H9 (cell line): ENCODE measurements at regions not wholly inside any gene's neighbourhood (a gene's known extent, or its start where the extent isn't known, plus 50 kb on each side); places are given as distances from the start of the nearest gene placed in this dataset.

ENCODE experiments used
- DNase-seq: peaks from one replicate; pipeline ENCODE4 v3.0.0-alpha.2; 2017
- H2AFZ ChIP-seq: one replicate; pipeline ENCODE4 v1.6.1; 2013; ENCODE audit warnings: mild to moderate bottlenecking, low read length, control low read depth, moderate library complexity
- H2AK5ac ChIP-seq: 2 replicates; pipeline ENCODE4 v1.6.1; 2013; ENCODE audit warnings: low read length, control low read depth, mixed read lengths; ENCODE audit not compliant: insufficient read length
- H2BK120ac ChIP-seq: one replicate; pipeline ENCODE4 v1.6.1; 2013; ENCODE audit warnings: low read depth, mild to moderate bottlenecking, low read length, control low read depth, inconsistent platforms; ENCODE audit not compliant: poor library complexity, severe bottlenecking
- H2BK12ac ChIP-seq: 2 replicates; pipeline ENCODE4 v1.6.1; 2013; ENCODE audit warnings: low read length, control low read depth, mixed read lengths, low read depth; ENCODE audit not compliant: insufficient read length
- H2BK15ac ChIP-seq: 2 replicates; pipeline ENCODE4 v1.6.1; 2013; ENCODE audit warnings: low read depth, low read length, control low read depth
- H2BK20ac ChIP-seq: one replicate; pipeline ENCODE4 v1.6.1; 2013; ENCODE audit warnings: low read depth, mild to moderate bottlenecking, low read length, control low read depth, inconsistent platforms; ENCODE audit not compliant: poor library complexity, severe bottlenecking
- H2BK5ac ChIP-seq: 2 replicates; pipeline ENCODE4 v1.6.1; 2013; ENCODE audit warnings: low read length, control low read depth, mixed read lengths; ENCODE audit not compliant: insufficient read length
- H3K14ac ChIP-seq: 2 replicates; pipeline ENCODE4 v1.6.1; 2013; ENCODE audit warnings: low read length, control low read depth; ENCODE audit not compliant: insufficient read depth
- H3K18ac ChIP-seq: 2 replicates; pipeline ENCODE4 v1.6.1; 2013; ENCODE audit warnings: low read depth, mild to moderate bottlenecking, mixed read lengths, low read length, control low read depth; ENCODE audit not compliant: insufficient read length
- H3K23ac ChIP-seq: 2 replicates; pipeline ENCODE4 v1.6.1; 2013; ENCODE audit warnings: low read length, control low read depth, mixed read lengths, low read depth; ENCODE audit not compliant: insufficient read length
- H3K23me2 ChIP-seq: 2 replicates; pipeline ENCODE4 v1.6.1; 2013; ENCODE audit warnings: low read depth, mild to moderate bottlenecking, mixed read lengths, low read length, control low read depth; ENCODE audit not compliant: insufficient read length, poor library complexity, severe bottlenecking
- H3K27ac ChIP-seq: 2 replicates; pipeline ENCODE4 v1.5.1; 2013; ENCODE audit warnings: low read length, control low read depth, mixed read lengths, low read depth; ENCODE audit not compliant: insufficient read length
- H3K27me3 ChIP-seq: 2 replicates; pipeline ENCODE4 v1.6.1; 2013; ENCODE audit warnings: low read length, control low read depth, inconsistent platforms; ENCODE audit not compliant: insufficient read depth
- H3K4ac ChIP-seq: 2 replicates; pipeline ENCODE4 v1.6.1; 2013; ENCODE audit warnings: low read depth, mild to moderate bottlenecking, control low read depth, inconsistent platforms, low read length, moderate library complexity
- H3K4me1 ChIP-seq: 2 replicates; pipeline ENCODE4 v1.6.1; 2013; ENCODE audit warnings: low read length, control low read depth, inconsistent platforms; ENCODE audit not compliant: insufficient read depth
- H3K4me2 ChIP-seq: 2 replicates; pipeline ENCODE4 v1.6.1; 2013; ENCODE audit warnings: low read length, control low read depth, mixed read lengths; ENCODE audit not compliant: insufficient read length, insufficient read depth
- H3K56ac ChIP-seq: 2 replicates; pipeline ENCODE4 v1.6.1; 2013; ENCODE audit warnings: low read depth, mild to moderate bottlenecking, mixed read lengths, low read length, control low read depth; ENCODE audit not compliant: insufficient read length
- H3K79me1 ChIP-seq: 2 replicates; pipeline ENCODE4 v1.6.1; 2013; ENCODE audit warnings: low read depth, mild to moderate bottlenecking, moderate library complexity, low read length, control low read depth, inconsistent platforms; ENCODE audit not compliant: insufficient read depth, poor library complexity, severe bottlenecking
- H3K79me2 ChIP-seq: 2 replicates; pipeline ENCODE4 v1.6.1; 2013; ENCODE audit warnings: low read length, control low read depth, inconsistent platforms; ENCODE audit not compliant: insufficient read depth
- H3K9ac ChIP-seq: 2 replicates; pipeline ENCODE4 v1.6.1; 2013; ENCODE audit warnings: low read length, control low read depth, mixed read lengths; ENCODE audit not compliant: insufficient read length; ENCODE audit errors: extremely low read depth
- H3K9me3 ChIP-seq: one replicate; pipeline ENCODE4 v1.6.1; 2013; ENCODE audit warnings: low read depth, low read length, inconsistent platforms; ENCODE audit not compliant: control insufficient read depth
- H3T11ph ChIP-seq: one replicate; pipeline ENCODE4 v1.6.1; 2013; ENCODE audit warnings: mild to moderate bottlenecking, low read length, control low read depth, inconsistent platforms
- H4K20me1 ChIP-seq: one replicate; pipeline ENCODE4 v1.6.1; 2013; ENCODE audit not compliant: control insufficient read depth, insufficient read length, insufficient read depth
- H4K5ac ChIP-seq: 2 replicates; pipeline ENCODE4 v1.6.1; 2013; ENCODE audit warnings: low read depth, mild to moderate bottlenecking, mixed read lengths, low read length, control low read depth; ENCODE audit not compliant: insufficient read length
- H4K8ac ChIP-seq: replicated peaks from 2 replicates; pipeline ENCODE4 v1.6.1; 2013; ENCODE audit warnings: low read length, control low read depth, mixed read lengths, low read depth; ENCODE audit not compliant: insufficient read length
- H4K91ac ChIP-seq: 2 replicates; pipeline ENCODE4 v1.6.1; 2013; ENCODE audit warnings: low read depth, mild to moderate bottlenecking, moderate library complexity, mixed read lengths, low read length, control low read depth; ENCODE audit not compliant: insufficient read length
- H3K27ac Mint-ChIP-seq, 3 experiments: 2 replicates in 2 of 3; 3 replicates in 1 of 3; pipeline ENCODE4 v1.8.0; 2020 to 2021; ENCODE audit warnings: mixed read lengths in 3 of 3, mild to moderate bottlenecking in 1 of 3, moderate library complexity in 1 of 3
- H3K27me3 Mint-ChIP-seq: 2 replicates; pipeline ENCODE4 v1.8.0; 2021; ENCODE audit warnings: low read depth, mild to moderate bottlenecking, moderate library complexity, mixed read lengths
- H3K36me3 Mint-ChIP-seq, 3 experiments: 2 replicates in 2 of 3; 3 replicates in 1 of 3; pipeline ENCODE4 v1.8.0; 2020 to 2021; ENCODE audit warnings: low read depth in 3 of 3, mixed read lengths in 3 of 3; ENCODE audit not compliant: insufficient read depth in 1 of 3
- H3K4me1 Mint-ChIP-seq, 2 experiments: 2 replicates each; pipeline ENCODE4 v1.8.0; 2020; ENCODE audit warnings: mixed read lengths in 2 of 2
- H3K4me3 Mint-ChIP-seq, 2 experiments: 2 replicates in 1 of 2; 3 replicates in 1 of 2; pipeline ENCODE4 v1.8.0; 2020 to 2021; ENCODE audit warnings: mild to moderate bottlenecking in 2 of 2, mixed read lengths in 2 of 2, moderate library complexity in 1 of 2
- H3K9me3 Mint-ChIP-seq, 2 experiments: 2 replicates in 1 of 2; 3 replicates in 1 of 2; pipeline ENCODE4 v1.8.0; 2020; ENCODE audit warnings: mild to moderate bottlenecking in 2 of 2, mixed read lengths in 2 of 2, moderate library complexity in 1 of 2
- WGBS: extraction: QIAGEN DNeasy Blood & Tissue Kit; methylation state at CpG from one replicate; pipeline ENCODE4 v1.1.7; 2013; ENCODE audit warnings: missing lambda C conversion rate, low lambda C conversion rate, mixed read lengths; ENCODE audit not compliant: insufficient read length; ENCODE audit errors: extremely low coverage; 5-methylcytosine and 5-hydroxymethylcytosine counted together
- TF ChIP-seq, protein P1 (sequence below): fragments of 200-600 bp; sonication (generic); conservative IDR thresholded peaks from 3 replicates; pipeline ENCODE4 v1.8.0; 2021; ENCODE audit warnings: antibody characterized with exemption, mild to moderate bottlenecking

DNA sequence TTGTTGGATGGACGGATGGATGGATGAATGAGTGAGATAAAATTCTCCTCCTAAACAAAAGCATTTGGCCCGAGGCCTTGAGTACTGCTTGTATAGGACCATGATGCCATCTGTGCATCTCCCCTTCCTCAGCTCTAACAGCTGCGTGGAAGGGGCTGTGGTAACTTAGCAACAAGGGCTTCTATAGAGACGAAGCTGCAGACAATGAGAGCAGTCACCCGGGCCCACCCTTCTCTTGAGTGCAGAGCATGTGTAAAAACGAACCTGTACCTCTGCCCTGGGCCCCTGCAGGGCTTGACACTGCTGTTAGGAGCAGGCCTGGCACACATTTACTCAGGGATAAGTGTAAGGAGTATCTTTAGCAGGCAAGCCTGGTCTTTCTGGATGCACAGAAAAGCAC, 391.5 kb downstream of the CADM1 start:
- H4K8ac ChIP-seq = no peak overlapping the region
- no peak overlapping the region for H2BK5ac ChIP-seq
- H3T11ph ChIP-seq = no peak overlapping the region
- no peak overlapping the region for H4K91ac ChIP-seq
- H3K23ac ChIP-seq = no peak overlapping the region
- no peak overlapping the region for H2BK12ac ChIP-seq
- no peak overlapping the region for H2BK15ac ChIP-seq
- no peak overlapping the region for H3K18ac ChIP-seq
- H2BK120ac ChIP-seq = no peak overlapping the region
- Mint-ChIP-seq H3K27ac (peak overlapping the region in 1 of 3 experiments; percentile 20; a peak in 2 of 7 replicates), H3K36me3 (no peaks in the 10 kb centered on the region), H3K4me3 (no peak overlapping the region), H3K27me3 (peaks cover 7% of the 10 kb centered on the region), H3K9me3 (no peaks in the 10 kb centered on the region; a peak in 1 of 5 replicates), H3K4me1 (peaks cover 22 to 34% of the 10 kb centered on the region in 2 experiments)
- no peaks in the 10 kb centered on the region for H3K79me2 ChIP-seq
- H2BK20ac ChIP-seq = no peak overlapping the region
- H3K9me3 ChIP-seq = no peaks in the 10 kb centered on the region
- no peak overlapping the region for H3K4me2 ChIP-seq
- no CpG with 5 or more reads among the region's 6 CpGs for WGBS
- DNase-seq = no peak
- no peak overlapping the region for H3K9ac ChIP-seq
- H3K23me2 ChIP-seq = no peaks in the 10 kb centered on the region
- H4K20me1 ChIP-seq = no peaks in the 10 kb centered on the region
- no peak overlapping the region for H3K27ac ChIP-seq
- no peak overlapping the region for H3K4ac ChIP-seq
- H3K4me1 ChIP-seq = peaks cover 7% of the 10 kb centered on the region; the same call in 1 of the 2 replicates
- no peak overlapping the region for H2AK5ac ChIP-seq
- H3K14ac ChIP-seq = no peak overlapping the region
- H4K5ac ChIP-seq = no peak overlapping the region
- no peak overlapping the region for H2AFZ ChIP-seq
- no peaks in the 10 kb centered on the region for H3K27me3 ChIP-seq
- TF ChIP-seq, protein P1, sequence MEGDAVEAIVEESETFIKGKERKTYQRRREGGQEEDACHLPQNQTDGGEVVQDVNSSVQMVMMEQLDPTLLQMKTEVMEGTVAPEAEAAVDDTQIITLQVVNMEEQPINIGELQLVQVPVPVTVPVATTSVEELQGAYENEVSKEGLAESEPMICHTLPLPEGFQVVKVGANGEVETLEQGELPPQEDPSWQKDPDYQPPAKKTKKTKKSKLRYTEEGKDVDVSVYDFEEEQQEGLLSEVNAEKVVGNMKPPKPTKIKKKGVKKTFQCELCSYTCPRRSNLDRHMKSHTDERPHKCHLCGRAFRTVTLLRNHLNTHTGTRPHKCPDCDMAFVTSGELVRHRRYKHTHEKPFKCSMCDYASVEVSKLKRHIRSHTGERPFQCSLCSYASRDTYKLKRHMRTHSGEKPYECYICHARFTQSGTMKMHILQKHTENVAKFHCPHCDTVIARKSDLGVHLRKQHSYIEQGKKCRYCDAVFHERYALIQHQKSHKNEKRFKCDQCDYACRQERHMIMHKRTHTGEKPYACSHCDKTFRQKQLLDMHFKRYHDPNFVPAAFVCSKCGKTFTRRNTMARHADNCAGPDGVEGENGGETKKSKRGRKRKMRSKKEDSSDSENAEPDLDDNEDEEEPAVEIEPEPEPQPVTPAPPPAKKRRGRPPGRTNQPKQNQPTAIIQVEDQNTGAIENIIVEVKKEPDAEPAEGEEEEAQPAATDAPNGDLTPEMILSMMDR = no peak
- H3K79me1 ChIP-seq = no peaks in the 10 kb centered on the region
- no peak overlapping the region for H3K56ac ChIP-seq
